HUES6 (cell line): ENCODE measurements at regions not wholly inside any gene's neighbourhood (a gene's known extent, or its start where the extent isn't known, plus 50 kb on each side); places are given as distances from the start of the nearest gene placed in this dataset.
"Not testable (repeated sequence)": the region's sequence is repeated elsewhere in the genome, so short reads cannot be mapped to it uniquely, and the experiment has no call there.

Experiments
- H3K27ac ChIP-seq: 2 replicates; pipeline ENCODE4 v1.7.0; 2013; ENCODE audit warnings: low read depth, mild to moderate bottlenecking, low read length, inconsistent platforms
- H3K27me3 ChIP-seq: 2 replicates; pipeline ENCODE4 v1.6.1; 2013; ENCODE audit warnings: low read length; ENCODE audit not compliant: control insufficient read depth, insufficient read depth
- H3K36me3 ChIP-seq: 2 replicates; pipeline ENCODE4 v1.6.1; 2013; ENCODE audit warnings: low read length; ENCODE audit not compliant: control insufficient read depth, insufficient read depth
- H3K4me1 ChIP-seq: 2 replicates; pipeline ENCODE4 v1.6.1; 2013; ENCODE audit warnings: low read length; ENCODE audit not compliant: control insufficient read depth, insufficient read depth
- H3K4me3 ChIP-seq: 2 replicates; pipeline ENCODE4 v1.5.1; 2013; ENCODE audit warnings: low read depth, low read length
- H3K9ac ChIP-seq: one replicate; pipeline ENCODE4 v1.6.1; 2013; ENCODE audit warnings: mild to moderate bottlenecking, low read length
- H3K9me3 ChIP-seq: 2 replicates; pipeline ENCODE4 v1.6.1; 2013; ENCODE audit warnings: low read depth, low read length; ENCODE audit not compliant: control insufficient read depth, insufficient read depth

DNA sequence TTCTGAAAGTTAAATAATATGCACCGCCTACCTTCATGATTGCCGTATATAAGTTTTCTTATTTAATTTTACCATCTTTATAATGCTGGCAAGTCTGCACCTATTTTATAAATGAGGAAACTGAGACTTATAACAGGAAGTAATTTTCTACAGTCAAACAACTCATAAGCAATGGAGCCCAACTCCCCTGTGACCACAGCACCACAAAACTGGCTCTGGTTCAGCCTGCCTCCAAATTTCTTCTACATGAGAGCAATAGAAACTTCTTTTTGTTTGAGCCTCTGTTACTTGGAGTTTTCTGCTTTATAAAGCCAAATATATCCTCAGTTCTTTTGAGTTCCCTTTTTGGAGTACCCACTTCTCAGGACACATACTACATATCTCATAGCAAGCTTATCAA is 131.1 kb upstream of the HSF2 start:
- H3K9ac ChIP-seq: no peak overlapping the region
- H3K9me3 ChIP-seq: peaks cover 14% of the 10 kb centered on the region
- no peak overlapping the region for H3K27ac ChIP-seq
- H3K36me3 ChIP-seq: no peaks in the 10 kb centered on the region
- no peaks in the 10 kb centered on the region for H3K27me3 ChIP-seq
- no peak overlapping the region for H3K4me3 ChIP-seq
- H3K4me1 ChIP-seq: peaks cover 5% of the 10 kb centered on the region; the same call in 1 of the 2 replicates

DNA sequence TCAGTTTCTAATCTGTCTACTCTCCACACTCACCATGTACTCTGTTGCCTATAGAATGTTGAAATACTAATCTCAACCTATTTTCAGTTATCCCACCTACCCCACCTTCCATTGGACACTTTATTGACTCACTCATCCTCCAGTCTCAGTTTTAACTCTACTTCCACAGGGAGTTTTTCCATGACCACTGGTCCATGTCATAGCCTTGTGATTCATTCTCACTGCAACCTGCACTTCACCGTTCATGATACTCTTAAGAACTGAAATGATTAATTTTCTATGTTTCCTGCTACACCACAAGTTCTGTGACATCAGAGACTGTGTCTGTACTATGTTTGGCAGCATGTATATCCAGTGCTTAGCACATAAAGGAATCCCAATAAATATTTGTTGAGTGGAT is 122.8 kb upstream of the HSF2 start:
- H3K9ac ChIP-seq: no peak overlapping the region
- no peak overlapping the region for H3K27ac ChIP-seq
- H3K36me3 ChIP-seq: no peaks in the 10 kb centered on the region
- H3K4me1 ChIP-seq: no peaks in the 10 kb centered on the region
- no peaks in the 10 kb centered on the region for H3K9me3 ChIP-seq
- H3K4me3 ChIP-seq: no peak overlapping the region
- no peaks in the 10 kb centered on the region for H3K27me3 ChIP-seq

DNA sequence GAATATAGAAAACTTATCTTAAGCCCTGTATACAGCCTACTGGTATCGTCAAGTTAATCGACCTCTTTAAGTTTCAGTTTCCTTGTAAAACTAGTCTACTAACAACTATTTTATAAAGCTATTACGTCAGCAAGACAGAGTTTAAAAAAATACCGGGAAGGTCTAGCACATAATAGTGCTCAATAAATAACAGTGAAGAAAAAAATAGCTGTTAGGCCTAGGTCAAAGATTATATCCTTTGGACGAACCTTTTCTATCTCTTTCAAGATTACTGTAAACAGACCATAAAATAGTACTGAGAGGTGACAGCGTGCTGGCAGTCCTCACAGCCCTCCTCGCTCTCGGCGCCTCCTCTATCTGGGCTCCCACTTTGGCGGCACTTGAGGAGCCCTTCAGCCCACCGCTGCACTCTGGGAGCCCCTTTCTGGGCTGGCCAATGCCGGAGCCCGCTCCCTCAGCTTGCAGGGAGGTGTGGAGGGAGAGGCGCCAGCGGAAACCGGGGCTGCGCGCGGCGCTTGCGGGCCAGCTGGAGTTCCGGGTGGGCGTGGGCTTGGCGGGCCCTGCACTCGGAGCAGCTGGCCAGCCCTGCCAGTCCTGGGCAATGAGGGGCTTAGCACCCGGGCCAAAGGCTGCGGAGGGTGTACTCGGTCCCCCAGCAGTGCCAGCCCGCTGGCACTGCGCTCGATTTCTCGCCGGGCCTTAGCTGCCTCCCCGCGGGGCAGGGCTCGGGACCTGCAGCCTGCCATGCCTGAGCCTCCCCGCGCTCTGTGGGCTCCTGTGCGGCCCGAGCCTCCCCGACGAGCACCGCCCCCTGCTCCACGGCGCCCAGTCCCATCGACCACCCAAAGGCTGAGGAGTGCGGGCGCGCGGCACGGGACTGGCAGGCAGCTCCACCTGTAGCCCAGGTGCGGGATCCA is 119.1 kb upstream of the HSF2 start:
- not testable (repeated sequence) for H3K36me3 ChIP-seq, H3K27ac ChIP-seq, H3K4me3 ChIP-seq, H3K4me1 ChIP-seq, H3K9ac ChIP-seq, H3K27me3 ChIP-seq, H3K9me3 ChIP-seq

DNA sequence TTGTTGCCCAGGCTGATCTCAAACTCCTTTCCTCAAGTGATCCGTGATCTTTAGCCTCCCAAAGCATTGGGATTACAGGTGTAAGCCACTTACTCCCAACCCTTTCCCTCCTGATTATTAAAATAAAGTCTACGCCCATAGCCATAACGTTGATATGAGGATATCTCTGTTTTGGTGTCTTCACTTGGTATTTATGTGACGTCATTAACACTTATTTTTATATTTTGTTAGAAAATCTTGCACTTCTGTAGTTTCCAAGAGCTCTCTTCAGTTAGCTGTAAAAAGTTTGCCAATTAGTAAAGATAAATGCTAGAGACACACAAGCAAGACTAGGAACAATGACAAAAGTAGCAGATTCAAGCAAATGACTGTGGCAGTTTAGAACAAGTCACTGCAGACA is 115.6 kb upstream of the HSF2 start:
- Histone ChIP-seq H3K36me3 (no peaks in the 10 kb centered on the region), H3K9me3 (no peaks in the 10 kb centered on the region), H3K9ac (no peak overlapping the region), H3K4me1 (no peaks in the 10 kb centered on the region), H3K27me3 (no peaks in the 10 kb centered on the region), H3K4me3 (no peak overlapping the region), H3K27ac (no peak overlapping the region)

DNA sequence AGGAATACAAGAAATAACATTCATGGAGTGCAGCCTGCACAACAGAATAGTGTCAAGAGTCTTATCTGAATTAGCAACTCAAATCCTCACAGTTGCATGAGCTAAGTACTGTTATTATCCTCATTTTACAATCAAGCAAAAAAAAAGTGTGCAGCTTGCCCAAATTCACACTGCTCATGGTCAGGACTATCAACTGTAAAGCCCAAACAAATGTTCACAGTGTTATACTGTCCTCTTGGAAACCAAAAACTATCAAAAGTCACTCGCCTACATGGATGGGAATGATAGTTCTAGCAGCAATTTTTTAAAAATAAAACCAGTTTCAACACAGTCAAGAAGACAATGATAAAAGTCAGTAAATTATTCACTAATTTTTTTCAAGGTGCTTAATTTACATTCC is 114.6 kb upstream of the HSF2 start:
- no peaks in the 10 kb centered on the region for H3K4me1 ChIP-seq

DNA sequence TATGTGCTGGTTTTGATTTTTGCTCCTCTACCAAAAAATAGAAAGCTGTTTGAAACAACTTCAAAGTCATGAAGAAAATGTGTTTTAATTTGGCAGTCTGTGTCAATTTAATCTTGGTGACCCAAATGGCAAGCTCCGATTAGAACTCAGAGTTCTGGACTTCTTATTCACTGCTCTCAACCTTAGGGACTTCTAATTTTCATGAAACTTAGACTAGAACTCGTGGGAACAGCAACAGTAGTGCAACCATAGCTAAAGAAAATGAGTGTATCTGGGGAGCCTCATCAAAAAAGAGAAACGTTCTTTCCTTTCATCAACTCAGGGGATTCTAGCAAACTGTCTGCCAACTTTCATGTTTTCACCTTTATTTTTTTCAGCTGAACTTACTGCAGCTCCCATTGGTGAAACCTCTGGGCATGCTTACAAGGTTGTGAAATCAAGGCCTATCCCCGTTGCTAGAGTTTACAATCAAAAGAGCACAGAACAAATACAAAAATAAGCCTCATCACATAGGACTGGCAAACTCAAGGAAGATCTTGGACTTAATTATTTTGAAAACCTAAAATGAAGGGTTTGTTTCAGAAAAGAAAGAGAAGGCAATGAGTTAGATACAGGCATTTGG is 114.0 kb upstream of the HSF2 start:
- no peak overlapping the region for H3K4me3 ChIP-seq
- H3K27me3 ChIP-seq: no peaks in the 10 kb centered on the region
- no peak overlapping the region for H3K9ac ChIP-seq
- H3K4me1 ChIP-seq: no peaks in the 10 kb centered on the region
- H3K27ac ChIP-seq: no peak overlapping the region
- H3K36me3 ChIP-seq: no peaks in the 10 kb centered on the region
- no peaks in the 10 kb centered on the region for H3K9me3 ChIP-seq

More for the DNA sequence above, 114.6 kb upstream of the HSF2 start:
- no peak overlapping the region for H3K4me3 ChIP-seq
- H3K9ac ChIP-seq: no peak overlapping the region
- no peaks in the 10 kb centered on the region for H3K9me3 ChIP-seq
- H3K27ac ChIP-seq: no peak overlapping the region
- no peaks in the 10 kb centered on the region for H3K27me3 ChIP-seq
- H3K36me3 ChIP-seq: no peaks in the 10 kb centered on the region

DNA sequence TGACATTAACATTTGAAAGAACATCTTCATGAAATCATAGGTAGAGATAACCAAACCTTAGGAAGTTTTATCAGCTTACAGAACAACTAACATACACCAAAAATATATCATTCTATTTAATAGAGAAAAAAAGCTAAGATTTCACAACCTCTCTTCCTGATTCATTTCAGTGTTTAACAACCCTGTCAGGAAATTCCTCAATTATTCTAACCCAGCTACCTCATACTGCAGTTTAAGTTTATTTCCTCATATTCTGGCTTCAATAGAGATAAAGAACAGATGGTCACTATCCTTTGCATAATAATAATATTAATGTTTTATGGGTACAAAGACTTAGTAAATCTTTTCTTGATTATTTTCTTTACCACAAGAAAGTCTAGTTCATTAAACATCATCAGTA is 112.9 kb upstream of the HSF2 start:
- H3K27ac ChIP-seq: no peak overlapping the region
- no peak overlapping the region for H3K9ac ChIP-seq
- no peaks in the 10 kb centered on the region for H3K27me3 ChIP-seq
- H3K4me1 ChIP-seq: no peaks in the 10 kb centered on the region
- H3K4me3 ChIP-seq: no peak overlapping the region
- H3K36me3 ChIP-seq: no peaks in the 10 kb centered on the region
- H3K9me3 ChIP-seq: no peaks in the 10 kb centered on the region

DNA sequence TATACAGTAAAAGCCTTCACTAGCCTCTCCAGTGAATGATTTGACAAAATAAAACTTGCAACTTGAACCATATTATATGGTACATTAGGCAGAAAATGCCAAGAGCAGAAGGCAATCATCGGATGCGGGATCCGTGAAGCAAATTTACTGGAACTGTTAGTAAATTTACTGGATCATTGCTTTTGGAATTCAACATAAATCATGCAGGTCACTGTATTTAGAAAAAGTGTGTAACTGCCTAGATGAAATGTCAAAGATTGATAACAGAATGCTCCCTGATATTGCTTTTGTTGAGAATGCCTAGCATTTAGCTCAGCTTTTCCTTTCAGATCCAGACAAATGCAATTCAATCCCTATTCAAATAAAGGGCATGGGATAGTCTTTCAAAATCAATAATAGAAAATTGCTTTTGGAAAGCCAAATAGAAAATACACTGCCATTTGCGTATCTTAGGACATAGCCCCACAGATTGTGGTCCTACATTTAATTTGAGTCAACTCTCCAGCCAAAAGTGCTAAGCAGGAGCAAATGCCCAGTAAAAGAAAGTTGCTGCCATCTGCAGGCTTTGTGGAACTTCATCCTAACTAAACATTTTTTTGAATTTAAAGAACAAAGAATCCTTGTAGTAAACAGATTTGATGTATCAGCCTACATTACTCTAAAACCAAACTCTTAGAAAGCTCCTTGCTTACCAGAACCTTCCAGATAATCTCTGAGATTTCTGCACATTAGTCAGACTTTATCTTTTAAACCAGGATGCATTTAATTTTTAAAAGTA is 109.5 kb upstream of the HSF2 start:
- Histone ChIP-seq H3K4me3 (no peak overlapping the region), H3K9me3 (no peaks in the 10 kb centered on the region), H3K9ac (no peak overlapping the region), H3K27ac (no peak overlapping the region), H3K27me3 (no peaks in the 10 kb centered on the region), H3K4me1 (no peaks in the 10 kb centered on the region), H3K36me3 (no peaks in the 10 kb centered on the region)

DNA sequence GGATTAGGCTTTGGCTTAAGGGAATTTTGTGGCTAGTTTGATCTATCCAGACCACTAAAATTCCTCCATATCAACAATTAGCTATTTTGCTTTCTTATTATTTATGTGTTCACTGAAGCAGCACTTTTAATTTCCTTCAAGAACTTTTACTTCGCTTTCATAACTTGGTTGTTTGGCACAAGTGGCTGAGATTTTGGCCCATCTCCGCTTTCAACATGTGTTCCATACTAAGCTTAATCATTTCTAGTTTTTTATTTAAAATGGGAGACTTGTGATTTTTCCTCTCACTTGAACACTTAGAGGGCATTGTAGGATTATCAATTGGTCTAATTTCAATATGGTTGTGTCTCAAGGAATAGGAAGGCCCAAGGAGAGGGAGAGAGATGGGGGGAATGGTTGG is 102.4 kb upstream of the HSF2 start:
- Histone ChIP-seq H3K4me3 (no peak overlapping the region), H3K9me3 (no peaks in the 10 kb centered on the region), H3K9ac (no peak overlapping the region), H3K27ac (no peak overlapping the region), H3K4me1 (no peaks in the 10 kb centered on the region), H3K27me3 (no peaks in the 10 kb centered on the region), H3K36me3 (no peaks in the 10 kb centered on the region)

DNA sequence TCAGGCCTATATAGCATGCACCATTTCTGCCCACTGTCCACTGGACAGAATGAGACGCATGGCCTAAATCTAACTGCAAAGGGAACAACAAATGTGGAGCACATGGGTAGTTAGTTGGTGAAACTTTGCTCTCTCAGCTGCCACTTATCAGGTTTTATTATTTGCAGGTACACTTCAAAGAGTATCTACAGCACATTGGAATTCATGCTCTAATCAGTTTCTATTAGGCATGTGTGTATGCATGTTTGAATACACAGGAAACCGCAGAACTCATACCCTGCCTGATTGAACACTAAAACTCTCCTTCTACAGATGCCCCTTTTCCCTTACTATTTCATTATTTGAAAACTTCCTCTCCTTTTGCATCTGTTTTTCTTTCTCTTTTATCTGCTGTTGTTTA is 97.4 kb upstream of the HSF2 start:
- Histone ChIP-seq H3K27me3 (no peaks in the 10 kb centered on the region), H3K9me3 (peaks cover 6% of the 10 kb centered on the region), H3K27ac (no peak overlapping the region), H3K4me1 (no peaks in the 10 kb centered on the region), H3K4me3 (no peak overlapping the region), H3K9ac (no peak overlapping the region), H3K36me3 (no peaks in the 10 kb centered on the region)

DNA sequence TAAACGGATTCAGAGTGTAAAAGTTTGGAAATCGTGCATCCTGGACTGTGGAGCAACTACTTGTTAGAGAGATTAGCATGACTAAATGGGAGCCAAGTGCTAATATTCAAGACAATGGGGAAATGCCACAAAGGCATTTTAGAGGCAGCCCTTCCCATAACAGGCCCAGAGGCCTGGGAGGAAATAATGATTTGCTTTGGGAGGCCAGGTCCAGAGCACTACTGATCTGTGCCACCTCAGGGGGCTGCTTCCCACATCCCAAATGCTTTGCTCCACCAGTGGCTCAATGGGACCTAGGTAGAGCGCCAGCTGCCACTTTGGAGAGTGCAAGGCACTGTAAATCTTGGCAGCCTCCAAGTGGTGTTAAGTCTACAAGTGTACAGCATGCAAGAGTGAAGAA is 91.9 kb upstream of the HSF2 start:
- Histone ChIP-seq H3K4me1 (no peaks in the 10 kb centered on the region), H3K27me3 (no peaks in the 10 kb centered on the region), H3K4me3 (no peak overlapping the region), H3K9me3 (peaks cover 25% of the 10 kb centered on the region), H3K36me3 (no peaks in the 10 kb centered on the region), H3K9ac (no peak overlapping the region), H3K27ac (no peak overlapping the region)
